HG03025 (cell line): ENCODE measurements at regions not wholly inside any gene's neighbourhood (a gene's known extent, or its start where the extent isn't known, plus 50 kb on each side); places are given as distances from the start of the nearest gene placed in this dataset.

Source experiments
- ATAC-seq: cut with Tn5 transposase; IDR thresholded peaks from one replicate; pipeline ENCODE4 v1.9.1; 2021; ENCODE audit warnings: mild to moderate bottlenecking, moderate library complexity; ENCODE audit not compliant: unreplicated experiment, low FRiP score

DNA sequence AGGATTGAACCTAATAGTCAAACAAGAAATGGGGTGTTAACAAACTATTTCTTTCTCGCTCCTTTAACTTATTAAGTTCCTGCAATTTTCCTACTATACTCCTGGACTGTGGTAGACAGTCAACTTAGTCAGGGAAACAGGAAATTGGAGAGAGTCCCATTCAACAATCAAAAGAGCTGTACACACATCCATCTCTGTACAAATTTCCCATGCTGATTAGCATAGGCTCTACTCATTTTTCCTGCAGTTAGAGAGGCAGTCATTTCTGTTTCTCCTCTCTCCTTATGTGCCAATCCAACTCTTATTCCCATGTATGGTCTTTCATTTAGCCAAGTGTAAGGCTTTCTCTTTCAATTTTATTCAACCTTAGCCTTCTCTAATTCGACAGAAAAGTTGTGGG is 1168.5 kb upstream of the FLRT2 start:
- no peak for ATAC-seq

DNA sequence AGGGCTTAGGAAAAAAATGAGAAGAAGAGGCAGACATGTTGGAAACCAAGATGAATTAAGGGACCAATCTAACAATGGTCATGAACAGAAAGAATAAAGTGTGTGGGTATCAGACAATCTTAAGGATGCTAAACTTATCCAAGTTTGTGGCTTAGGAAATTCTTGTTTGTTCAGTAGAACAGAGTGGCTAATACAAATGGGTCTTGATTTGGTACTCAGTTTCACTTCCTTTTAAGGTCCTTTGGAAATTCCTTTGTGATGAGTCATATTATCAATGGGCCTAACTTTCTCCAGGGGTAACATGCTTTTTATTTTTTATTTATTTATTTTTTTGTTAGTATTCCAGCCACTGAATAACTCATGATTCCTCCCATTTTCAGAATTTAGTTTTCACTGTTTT is 1154.7 kb upstream of the FLRT2 start:
- no peak for ATAC-seq

DNA sequence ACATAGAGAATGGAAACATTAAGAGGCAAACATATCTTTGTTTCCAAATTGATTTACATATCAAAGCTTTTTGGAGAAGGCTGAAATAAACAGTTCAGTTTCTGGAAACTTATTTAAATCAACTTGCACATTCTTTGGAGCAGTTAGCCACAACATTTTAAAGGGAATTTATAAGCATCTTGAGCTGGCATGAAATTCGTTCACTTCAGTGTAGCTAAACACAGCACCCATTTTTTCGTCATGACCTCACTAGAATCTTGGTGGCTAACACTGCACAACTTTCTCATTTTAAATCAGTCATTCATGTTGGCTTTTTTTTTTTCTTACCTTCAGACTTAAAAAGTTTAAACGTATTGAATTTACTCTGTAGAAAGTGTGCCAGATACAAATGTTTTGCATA is 1139.9 kb upstream of the FLRT2 start:
- no peak for ATAC-seq

DNA sequence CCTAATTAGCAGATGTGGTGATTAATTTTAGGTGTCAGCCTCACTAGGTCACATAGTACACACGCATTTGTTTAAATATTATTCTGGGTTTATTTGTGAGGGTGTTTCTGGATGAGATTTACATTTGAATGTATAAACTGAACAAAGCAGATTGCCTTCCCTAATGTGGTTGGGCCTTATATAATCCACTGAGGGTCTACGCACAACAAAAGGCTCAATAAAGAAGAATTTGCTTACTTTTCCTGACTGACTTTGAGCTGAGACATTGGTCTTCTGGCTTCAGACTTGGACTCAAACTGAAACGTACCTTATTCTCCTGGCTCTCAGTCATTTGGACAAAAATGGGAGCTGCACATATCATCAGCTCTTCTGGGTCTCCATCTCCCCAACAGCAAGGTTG is 1132.3 kb upstream of the FLRT2 start:
- ATAC-seq: no peak

GRCh38 chr14:84399296-84399910 is 1130.5 kb upstream of the FLRT2 start:
- ATAC-seq: no peak

DNA sequence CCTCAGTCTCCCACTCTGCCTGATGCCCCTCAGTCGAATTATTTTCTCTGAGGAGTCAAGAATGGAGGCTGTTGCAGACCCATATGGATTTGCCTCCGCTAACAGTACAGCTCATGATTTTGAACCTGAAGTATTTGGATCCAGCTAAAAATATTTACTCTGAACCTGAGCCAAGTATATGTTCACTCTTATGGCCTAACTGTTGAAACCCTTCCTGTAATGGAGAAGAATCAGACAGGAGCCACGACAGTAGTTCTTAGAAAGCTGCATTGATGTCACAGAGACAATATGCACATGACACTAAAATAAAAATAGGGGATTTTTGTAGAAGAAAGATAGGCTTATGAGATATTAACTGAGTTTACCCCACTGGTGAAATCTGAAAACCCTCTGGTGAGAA is 1128.3 kb upstream of the FLRT2 start:
- no peak for ATAC-seq

DNA sequence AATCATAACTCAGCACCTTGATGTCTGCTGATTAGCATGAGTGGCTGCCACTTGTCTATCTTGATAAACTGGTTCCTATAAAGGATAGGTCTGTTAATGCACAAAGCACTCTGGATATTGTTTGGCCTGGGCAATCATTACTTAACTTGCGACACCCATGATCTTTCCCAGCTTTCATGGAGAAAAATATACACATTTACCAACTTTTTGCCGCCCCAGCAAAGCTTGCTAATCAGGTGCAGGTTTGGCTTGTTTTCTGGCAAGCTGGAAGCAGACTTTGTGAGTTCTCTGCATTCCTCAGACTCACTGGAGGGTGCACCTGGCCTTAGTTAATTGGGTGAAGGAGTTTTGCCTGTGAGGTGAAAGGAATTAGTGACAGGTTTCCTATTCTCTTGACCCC is 1126.4 kb upstream of the FLRT2 start:
- no peak for ATAC-seq

GRCh38 chr14:84404246-84404645 is 1125.7 kb upstream of the FLRT2 start:
- no peak for ATAC-seq

GRCh38 chr14:84409435-84409834 is 1120.5 kb upstream of the FLRT2 start:
- no peak for ATAC-seq

- ATAC-seq: no peak
Observed at GRCh38 chr14:84410344-84410743, 1119.6 kb upstream of the FLRT2 start.

DNA sequence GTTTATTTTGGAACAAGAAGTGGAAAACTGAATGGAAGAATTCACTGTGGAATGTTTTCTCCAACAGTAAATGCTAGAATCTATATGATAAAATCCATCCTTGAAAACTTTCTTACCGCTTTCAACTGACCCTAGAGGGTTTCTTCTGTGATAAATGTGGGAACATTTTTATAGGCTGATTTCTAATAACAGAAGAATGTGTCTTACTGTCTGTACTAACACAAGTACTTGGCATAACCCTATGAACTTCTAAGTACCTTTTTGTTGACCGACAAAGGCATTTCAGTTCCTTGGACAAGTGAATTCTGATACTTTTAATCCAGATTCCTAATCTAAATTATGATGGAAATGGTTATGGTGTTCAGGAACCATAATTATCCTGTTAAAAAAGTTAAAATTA is 1109.7 kb upstream of the FLRT2 start:
- ATAC-seq: no peak

DNA sequence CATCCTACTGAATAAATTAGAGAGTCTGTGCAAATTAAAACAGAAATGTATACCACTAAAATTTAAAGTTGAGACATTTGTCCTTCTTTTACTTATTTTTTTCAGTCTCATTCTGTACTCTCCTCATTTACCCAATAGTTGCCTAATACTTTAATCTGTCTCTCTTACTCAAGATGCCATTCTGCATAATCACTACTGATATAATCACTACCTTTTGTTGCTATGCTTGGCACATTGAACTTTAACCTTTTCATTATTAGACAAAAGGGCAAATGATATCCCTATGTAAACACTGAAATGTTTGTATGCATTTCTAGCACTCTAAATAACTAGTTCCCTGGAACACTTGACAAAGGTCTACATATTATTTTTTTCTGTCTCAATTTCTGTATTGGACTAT is 1108.3 kb upstream of the FLRT2 start:
- no peak for ATAC-seq

- no peak for ATAC-seq
Observed at GRCh38 chr14:84425968-84426367, 1104.0 kb upstream of the FLRT2 start.

DNA sequence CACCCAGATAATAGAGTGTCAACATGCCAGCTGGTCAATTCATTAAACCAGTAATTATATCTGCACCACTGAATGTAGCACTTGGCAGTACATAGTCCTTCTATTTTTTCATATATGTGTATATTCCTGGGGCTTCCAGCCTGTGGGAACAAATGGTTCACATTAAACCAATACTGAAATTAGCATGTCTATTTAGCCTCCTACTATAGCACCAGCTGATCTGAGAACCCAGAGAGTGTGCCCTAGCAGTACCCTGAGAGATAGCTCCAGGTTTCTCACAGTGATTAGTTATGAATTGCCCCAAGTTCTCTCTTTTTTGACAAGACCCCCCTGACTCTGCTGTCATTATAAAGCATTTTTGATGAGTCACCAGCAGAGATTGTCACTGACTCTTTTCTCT is 1097.3 kb upstream of the FLRT2 start:
- no peak for ATAC-seq

DNA sequence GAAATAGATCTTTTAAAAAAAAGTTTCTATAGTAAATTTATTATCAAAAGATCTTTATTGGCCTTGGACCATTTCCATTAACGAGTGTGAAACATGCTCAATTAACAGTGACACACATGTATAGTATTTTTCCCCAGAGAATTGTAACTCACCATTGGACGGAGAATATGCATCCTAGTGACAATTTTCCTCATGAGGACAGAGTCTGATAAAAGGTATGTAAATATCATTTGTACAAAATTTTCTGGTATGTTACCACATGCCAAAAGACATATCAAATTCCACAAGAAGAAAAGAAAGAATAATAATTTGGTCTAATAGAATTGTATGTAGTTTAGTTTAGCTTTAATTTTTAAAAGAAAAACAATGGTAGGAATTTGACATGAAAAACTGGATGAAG is 1096.0 kb upstream of the FLRT2 start:
- ATAC-seq: no peak

- no peak for ATAC-seq
Observed at GRCh38 chr14:84435820-84436324, 1094.1 kb upstream of the FLRT2 start.

DNA sequence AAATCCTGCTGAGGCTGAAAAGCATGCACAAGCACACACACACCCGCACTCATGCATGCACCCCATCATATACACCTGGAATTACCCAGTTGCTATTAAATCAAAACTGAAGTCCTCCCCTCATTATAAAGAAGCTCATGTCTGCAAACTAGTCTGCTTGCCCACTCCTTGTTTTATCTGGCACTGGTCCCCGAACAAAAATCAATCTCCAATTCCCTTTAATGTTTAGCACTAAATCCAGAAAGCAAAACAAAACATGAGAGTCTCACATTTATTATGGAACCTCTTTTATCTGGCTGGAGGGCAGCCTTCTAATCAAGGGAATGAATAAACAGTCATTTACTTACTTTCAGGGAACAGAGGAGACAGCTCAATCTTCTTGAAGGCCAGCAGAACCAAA is 1093.4 kb upstream of the FLRT2 start:
- no peak for ATAC-seq

GRCh38 chr14:84442521-84442920 is 1087.4 kb upstream of the FLRT2 start:
- no peak for ATAC-seq

DNA sequence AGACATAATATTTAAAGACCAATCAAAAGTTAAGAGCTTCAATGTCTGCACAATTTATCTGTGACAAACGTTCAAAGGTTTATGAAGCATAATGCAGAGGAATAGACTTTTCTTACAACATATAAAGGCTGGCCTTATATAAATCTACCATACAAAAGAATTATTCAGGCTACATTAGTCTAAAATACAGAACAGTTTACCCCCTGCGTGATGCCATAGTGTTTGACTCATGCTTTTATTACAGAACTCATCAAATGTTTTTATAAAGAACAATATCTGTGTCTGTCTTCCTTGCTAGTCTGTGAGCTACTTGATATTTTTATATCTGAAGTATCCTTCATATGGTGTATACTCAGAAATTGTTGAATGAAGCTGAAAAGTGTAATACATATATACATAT is 1084.5 kb upstream of the FLRT2 start:
- no peak for ATAC-seq

GRCh38 chr14:84446250-84446649 is 1083.7 kb upstream of the FLRT2 start:
- no peak for ATAC-seq

GRCh38 chr14:84453307-84453950 is 1076.5 kb upstream of the FLRT2 start:
- no peak for ATAC-seq

GRCh38 chr14:84454114-84454513 is 1075.8 kb upstream of the FLRT2 start:
- no peak for ATAC-seq
